GM23248 (cell line): ENCODE measurements at regions not wholly inside any gene's neighbourhood (a gene's known extent, or its start where the extent isn't known, plus 50 kb on each side); places are given as distances from the start of the nearest gene placed in this dataset.

Experiments
- DNase-seq: peaks from one replicate; pipeline ENCODE4 v3.0.0-alpha.2; 2015
- H2AFZ ChIP-seq: fragments of 200-600 bp; sonication (generic); 2 replicates; pipeline ENCODE4 v1.6.1; 2016; ENCODE audit warnings: antibody characterized with exemption
- H3F3A ChIP-seq: fragments of 200-600 bp; sonication (generic); 2 replicates; pipeline ENCODE4 v1.6.1; 2016; ENCODE audit warnings: mild to moderate bottlenecking, antibody characterized with exemption, mixed run types; ENCODE audit not compliant: insufficient read depth
- H3K27ac ChIP-seq: fragments of 200-600 bp; sonication (generic); 2 replicates; pipeline ENCODE4 v1.5.1; 2016; ENCODE audit warnings: mild to moderate bottlenecking
- H3K27me3 ChIP-seq: fragments of 200-600 bp; sonication (generic); replicated peaks from 2 replicates; pipeline ENCODE4 v1.6.1; 2016; ENCODE audit warnings: mild to moderate bottlenecking; ENCODE audit not compliant: insufficient read depth
- H3K36me3 ChIP-seq: fragments of 200-600 bp; sonication (generic); 2 replicates; pipeline ENCODE4 v1.6.1; 2016; ENCODE audit warnings: low read depth, mild to moderate bottlenecking
- H3K4me1 ChIP-seq: fragments of 200-600 bp; sonication (generic); 2 replicates; pipeline ENCODE4 v1.6.1; 2016; ENCODE audit warnings: mild to moderate bottlenecking; ENCODE audit not compliant: insufficient read depth
- H3K4me2 ChIP-seq: fragments of 200-600 bp; sonication (generic); one replicate; pipeline ENCODE4 v1.6.1; 2016; ENCODE audit warnings: mild to moderate bottlenecking; ENCODE audit not compliant: unreplicated experiment
- H3K4me3 ChIP-seq: fragments of 200-600 bp; sonication (generic); 2 replicates; pipeline ENCODE4 v1.5.1; 2016; ENCODE audit warnings: mild to moderate bottlenecking
- H3K79me2 ChIP-seq: fragments of 200-600 bp; sonication (generic); 2 replicates; pipeline ENCODE4 v1.6.1; 2016; ENCODE audit warnings: mild to moderate bottlenecking; ENCODE audit not compliant: insufficient read depth
- H3K9ac ChIP-seq: fragments of 200-600 bp; sonication (generic); 2 replicates; pipeline ENCODE4 v1.6.1; 2016; ENCODE audit warnings: mild to moderate bottlenecking
- H3K9me2 ChIP-seq: fragments of 200-600 bp; sonication (generic); 2 replicates; pipeline ENCODE4 v1.6.1; 2016; ENCODE audit warnings: mixed run types, mild to moderate bottlenecking, moderate library complexity; ENCODE audit not compliant: insufficient read depth
- H3K9me3 ChIP-seq: fragments of 200-600 bp; sonication (generic); one replicate; pipeline ENCODE4 v1.6.1; 2017; ENCODE audit warnings: low read depth
- H4K20me1 ChIP-seq: fragments of 200-600 bp; sonication (generic); 2 replicates; pipeline ENCODE4 v1.6.0; 2016; ENCODE audit not compliant: insufficient read depth
- EZH2 ChIP-seq: fragments of 200-600 bp; sonication (generic); IDR thresholded peaks from 2 replicates; pipeline ENCODE4 v1.6.1; 2018; ENCODE audit warnings: antibody characterized with exemption, mild to moderate bottlenecking; ENCODE audit not compliant: insufficient read depth, poor library complexity, severe bottlenecking
- EZH2phosphoT487 ChIP-seq: fragments of 200-600 bp; sonication (generic); IDR thresholded peaks from 2 replicates; pipeline ENCODE4 v1.6.1; 2018; ENCODE audit warnings: antibody characterized with exemption, moderate library complexity, mild to moderate bottlenecking, low read depth; ENCODE audit not compliant: insufficient read depth
- WGBS, 2 experiments: methylation state at CpG; one replicate each; pipeline ENCODE4 v1.1.6; 2015 to 2017; ENCODE audit warnings: low lambda C conversion rate in 2 of 2, low coverage in 1 of 2; ENCODE audit errors: missing lambda C conversion rate in 2 of 2; 5-methylcytosine and 5-hydroxymethylcytosine counted together
- in situ Hi-C: fragments of 300-500 bp; cut with MboI; formaldehyde crosslinking; loops from 2 replicates; pipeline ENCODE4 v1.15.0; 2020

DNA sequence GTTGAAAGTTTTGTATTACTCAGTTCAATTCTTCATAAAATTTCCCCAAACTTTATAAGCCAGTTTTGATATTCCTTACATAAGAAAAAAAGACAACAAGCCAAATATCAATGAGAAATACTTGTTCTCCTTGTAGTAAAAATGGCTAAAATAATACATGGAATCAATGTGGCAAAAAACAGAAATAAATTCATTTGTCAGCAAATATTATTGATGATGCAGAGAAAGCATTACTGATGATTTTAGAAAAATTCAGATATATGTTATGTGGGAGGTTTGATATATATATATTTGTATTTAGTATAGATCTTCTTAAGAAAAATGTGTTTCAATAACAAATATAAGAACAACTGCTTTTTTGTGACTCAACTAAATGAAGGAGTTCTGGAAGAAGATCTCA lies 127.0 kb upstream of the PUM3 start:
- no peaks in the 10 kb centered on the region for H3F3A ChIP-seq
- no peaks in the 10 kb centered on the region for H3K36me3 ChIP-seq
- no peak overlapping the region for H3K4me3 ChIP-seq
- DNase-seq: no peak
- H3K27me3 ChIP-seq: no peaks in the 10 kb centered on the region; the same call in 1 of the 2 replicates
- no peak overlapping the region for H3K27ac ChIP-seq
- H3K9ac ChIP-seq: no peak overlapping the region
- in situ Hi-C loops: no loop called here
- H3K9me3 ChIP-seq: no peaks in the 10 kb centered on the region
- TF ChIP-seq EZH2 (no peak), EZH2phosphoT487 (no peak)
- no peaks in the 10 kb centered on the region for H3K9me2 ChIP-seq
- H3K4me2 ChIP-seq: no peak overlapping the region
- H3K4me1 ChIP-seq: no peaks in the 10 kb centered on the region
- no peak overlapping the region for H2AFZ ChIP-seq
- H3K79me2 ChIP-seq: no peaks in the 10 kb centered on the region
- H4K20me1 ChIP-seq: no peaks in the 10 kb centered on the region

DNA sequence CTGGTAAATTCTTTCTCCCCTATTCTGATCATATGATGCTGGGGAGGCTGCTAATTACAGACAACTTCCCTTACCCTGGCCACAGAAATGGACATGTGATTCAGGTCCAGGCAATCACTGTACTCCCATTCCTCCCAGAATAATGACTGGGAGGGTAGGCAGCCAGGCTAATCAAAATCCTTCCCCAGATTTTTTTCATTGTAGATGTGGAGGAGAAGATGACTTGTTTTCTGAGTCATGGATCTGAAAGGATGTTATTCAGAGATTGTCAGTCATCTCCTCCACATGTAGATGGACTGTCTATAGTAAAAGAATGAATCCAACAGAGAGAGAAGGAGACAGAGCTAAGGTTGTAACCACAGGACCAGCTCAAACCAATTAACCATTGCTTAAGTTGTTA lies 123.9 kb upstream of the PUM3 start:
- Histone ChIP-seq H4K20me1 (no peaks in the 10 kb centered on the region), H3K4me1 (no peaks in the 10 kb centered on the region), H3K27ac (no peak overlapping the region), H3K9me2 (no peaks in the 10 kb centered on the region), H2AFZ (no peak overlapping the region), H3F3A (no peaks in the 10 kb centered on the region), H3K9me3 (no peaks in the 10 kb centered on the region), H3K36me3 (no peaks in the 10 kb centered on the region), H3K79me2 (no peaks in the 10 kb centered on the region), H3K4me3 (no peak overlapping the region), H3K9ac (no peak overlapping the region), H3K27me3 (no peaks in the 10 kb centered on the region; the same call in 1 of the 2 replicates), H3K4me2 (no peak overlapping the region)
- peak; percentile 24 for DNase-seq
- in situ Hi-C loops: no loop called here
- TF ChIP-seq EZH2phosphoT487 (no peak), EZH2 (no peak)

DNA sequence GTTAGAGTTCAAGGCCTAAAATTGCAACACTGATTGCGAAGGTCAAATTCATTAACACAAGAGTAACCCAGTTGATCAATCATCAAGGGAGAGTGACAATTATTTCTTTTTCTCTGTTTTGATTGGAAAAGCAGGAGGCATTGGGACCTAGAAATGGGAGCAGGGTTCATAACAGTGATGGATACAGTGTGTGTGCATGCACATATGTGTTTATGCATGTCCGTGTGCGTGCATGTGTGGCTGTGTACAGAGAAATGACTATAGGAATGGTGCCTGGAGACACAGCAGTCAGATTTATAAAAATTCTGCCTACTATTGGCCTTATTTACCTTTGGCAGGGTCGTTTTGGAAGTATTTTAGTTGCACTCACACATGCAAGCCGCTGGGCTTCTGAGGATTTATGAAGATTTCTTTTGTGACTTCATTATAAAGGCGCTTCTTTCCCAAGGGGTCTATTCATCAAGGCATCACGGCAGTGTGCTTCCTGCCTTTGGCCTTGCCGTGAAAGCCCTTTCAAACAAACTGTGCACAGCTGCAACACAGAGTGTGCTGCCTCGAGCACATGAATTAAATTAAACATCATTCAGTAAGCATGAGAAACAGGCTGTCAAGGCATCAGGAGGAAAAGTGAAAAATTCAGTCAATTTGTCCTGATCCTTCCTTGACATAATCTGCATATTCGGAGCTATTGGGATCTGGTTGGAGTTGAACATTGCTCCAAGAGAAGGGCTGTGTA lies 122.8 kb upstream of the PUM3 start:
- in situ Hi-C loops: no loop called here
- Histone ChIP-seq H2AFZ (no peak overlapping the region), H3K27ac (no peak overlapping the region), H3K4me1 (no peaks in the 10 kb centered on the region), H3K9me3 (no peaks in the 10 kb centered on the region), H3F3A (no peaks in the 10 kb centered on the region), H3K9me2 (no peaks in the 10 kb centered on the region), H3K4me2 (no peak overlapping the region), H4K20me1 (no peaks in the 10 kb centered on the region), H3K4me3 (no peak overlapping the region), H3K36me3 (no peaks in the 10 kb centered on the region), H3K79me2 (no peaks in the 10 kb centered on the region), H3K27me3 (no peaks in the 10 kb centered on the region; the same call in 1 of the 2 replicates), H3K9ac (no peak overlapping the region)
- TF ChIP-seq EZH2 (no peak), EZH2phosphoT487 (no peak)
- WGBS, 2 experiments: 50 to 55% methylated on average over 10 of the region's 10 CpGs
- no peak for DNase-seq

DNA sequence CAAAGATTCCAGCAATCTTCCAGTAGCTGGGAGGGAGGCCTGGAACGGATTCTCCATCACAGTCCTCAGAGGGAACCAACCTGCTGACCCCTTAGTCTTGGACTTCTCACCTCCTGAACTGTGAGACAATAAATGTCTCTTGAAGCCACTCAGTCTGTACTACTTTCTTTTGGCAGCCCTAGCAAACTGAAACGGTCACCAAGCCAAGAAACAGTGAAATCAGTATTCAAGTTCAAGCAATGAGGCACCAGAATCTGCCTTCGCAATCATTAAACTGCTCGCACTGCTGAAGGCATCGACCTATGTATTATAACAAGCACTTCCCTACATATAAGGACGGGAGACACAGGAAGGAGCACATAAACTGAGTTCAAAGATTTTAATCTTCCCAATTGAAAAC lies 120.6 kb upstream of the PUM3 start:
- H3K4me3 ChIP-seq: no peak overlapping the region
- H3K36me3 ChIP-seq: no peaks in the 10 kb centered on the region
- no peak overlapping the region for H3K27ac ChIP-seq
- no peaks in the 10 kb centered on the region for H3K4me1 ChIP-seq
- 48 to 50% methylated on average over 6 of the region's 6 CpGs for whole genome bisulfite sequencing, 2 experiments
- no peaks in the 10 kb centered on the region for H3K9me3 ChIP-seq
- no peaks in the 10 kb centered on the region for H3F3A ChIP-seq
- H3K9me2 ChIP-seq: no peaks in the 10 kb centered on the region
- H3K9ac ChIP-seq: no peak overlapping the region
- no peak overlapping the region for H2AFZ ChIP-seq
- no peaks in the 10 kb centered on the region for H3K79me2 ChIP-seq
- in situ Hi-C loops: no loop called here
- TF ChIP-seq EZH2 (no peak), EZH2phosphoT487 (no peak)
- no peaks in the 10 kb centered on the region for H3K27me3 ChIP-seq
- H3K4me2 ChIP-seq: no peak overlapping the region
- no peaks in the 10 kb centered on the region for H4K20me1 ChIP-seq
- DNase-seq: no peak

DNA sequence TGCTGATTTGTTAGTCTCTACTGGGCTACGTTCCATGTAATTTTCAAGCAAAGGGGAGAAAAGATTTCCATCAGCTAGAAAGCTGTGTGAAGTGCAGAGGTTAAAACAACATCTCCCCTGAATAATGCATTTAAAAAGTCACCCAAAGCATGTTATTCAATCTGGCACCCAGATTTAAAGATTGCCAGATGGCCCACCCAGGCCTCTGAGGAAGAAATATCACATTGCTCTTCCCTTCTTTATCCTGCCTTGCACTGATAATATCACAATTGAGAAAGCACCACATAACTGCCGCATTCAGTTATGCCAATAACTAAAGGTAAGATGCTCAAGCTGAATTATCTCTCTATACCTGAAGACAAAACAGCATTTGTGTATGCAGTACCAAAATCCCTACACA lies 119.4 kb upstream of the PUM3 start:
- Histone ChIP-seq H3K79me2 (no peaks in the 10 kb centered on the region), H2AFZ (no peak overlapping the region), H3K4me1 (no peaks in the 10 kb centered on the region), H3K36me3 (no peaks in the 10 kb centered on the region), H3K27me3 (no peaks in the 10 kb centered on the region), H3K9me2 (no peaks in the 10 kb centered on the region), H4K20me1 (no peaks in the 10 kb centered on the region), H3K4me3 (no peak overlapping the region), H3K9me3 (no peaks in the 10 kb centered on the region), H3F3A (no peaks in the 10 kb centered on the region), H3K4me2 (no peak overlapping the region), H3K27ac (no peak overlapping the region), H3K9ac (no peak overlapping the region)
- TF ChIP-seq EZH2 (no peak), EZH2phosphoT487 (no peak)
- WGBS, 2 experiments: 84 to 92% methylated on average over 2 of the region's 2 CpGs
- in situ Hi-C loops: no loop called here
- DNase-seq: no peak
